ENCODE measurements at regions not wholly inside any gene's neighbourhood (a gene's known extent, or its start where the extent isn't known, plus 50 kb on each side); places are given as distances from the start of the nearest gene placed in this dataset.
A peak's percentile ranks its signal among the peaks of the same experiment; 100 is the strongest.

DNA sequence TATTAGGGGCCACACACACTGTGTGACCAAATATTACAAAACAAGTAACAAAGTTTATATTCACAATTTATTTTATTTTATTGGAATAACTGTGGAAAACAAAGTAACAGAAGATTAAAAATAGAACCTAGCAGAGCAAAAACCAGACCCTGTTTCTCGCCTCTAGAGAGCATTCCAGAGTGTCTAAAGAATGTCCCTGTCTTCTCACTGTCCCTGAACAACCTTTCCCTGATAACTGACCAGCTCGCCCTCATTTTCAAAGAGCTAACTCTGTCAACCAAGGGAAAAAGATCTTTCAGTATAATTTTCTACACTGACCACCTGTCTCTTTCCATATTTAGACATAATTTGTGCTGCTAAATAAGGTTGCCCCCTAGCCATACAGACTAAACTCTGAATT is 646.9 kb downstream of the USP25 start:
- intact Hi-C loops (cut with DNase I), result loop anchor here in 3 of 10 donors (1.0 to 5.0 kb wide), 2 partner anchors 41 to 43 kb away; no protein-coding TSS in a partner anchor
- Histone ChIP-seq H3K27ac (peak overlapping the region in 9 of 10 donors; percentile 49 to 83 (median 72)), H3K4me3 (no peak overlapping the region), H3K27me3 (no peaks in the 10 kb centered on the region), H3K9me3 (no peaks in the 10 kb centered on the region), H3K4me1 (peaks cover 0 to 41% (median 34%) of the 10 kb centered on the region in 9 donors), H3K36me3 (no peaks in the 10 kb centered on the region)
- WGBS, 2 donors, result 21 to 30% methylated on average over 2 of the region's 2 CpGs
- TF ChIP-seq, protein P1, sequence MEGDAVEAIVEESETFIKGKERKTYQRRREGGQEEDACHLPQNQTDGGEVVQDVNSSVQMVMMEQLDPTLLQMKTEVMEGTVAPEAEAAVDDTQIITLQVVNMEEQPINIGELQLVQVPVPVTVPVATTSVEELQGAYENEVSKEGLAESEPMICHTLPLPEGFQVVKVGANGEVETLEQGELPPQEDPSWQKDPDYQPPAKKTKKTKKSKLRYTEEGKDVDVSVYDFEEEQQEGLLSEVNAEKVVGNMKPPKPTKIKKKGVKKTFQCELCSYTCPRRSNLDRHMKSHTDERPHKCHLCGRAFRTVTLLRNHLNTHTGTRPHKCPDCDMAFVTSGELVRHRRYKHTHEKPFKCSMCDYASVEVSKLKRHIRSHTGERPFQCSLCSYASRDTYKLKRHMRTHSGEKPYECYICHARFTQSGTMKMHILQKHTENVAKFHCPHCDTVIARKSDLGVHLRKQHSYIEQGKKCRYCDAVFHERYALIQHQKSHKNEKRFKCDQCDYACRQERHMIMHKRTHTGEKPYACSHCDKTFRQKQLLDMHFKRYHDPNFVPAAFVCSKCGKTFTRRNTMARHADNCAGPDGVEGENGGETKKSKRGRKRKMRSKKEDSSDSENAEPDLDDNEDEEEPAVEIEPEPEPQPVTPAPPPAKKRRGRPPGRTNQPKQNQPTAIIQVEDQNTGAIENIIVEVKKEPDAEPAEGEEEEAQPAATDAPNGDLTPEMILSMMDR (IDR thresholded peaks at IDR 0.05), result peak in 1 of 9 donors; percentile 12
- no peak for DNase-seq
- peak; percentile 65 to 94 (median 90) for ATAC-seq

DNA sequence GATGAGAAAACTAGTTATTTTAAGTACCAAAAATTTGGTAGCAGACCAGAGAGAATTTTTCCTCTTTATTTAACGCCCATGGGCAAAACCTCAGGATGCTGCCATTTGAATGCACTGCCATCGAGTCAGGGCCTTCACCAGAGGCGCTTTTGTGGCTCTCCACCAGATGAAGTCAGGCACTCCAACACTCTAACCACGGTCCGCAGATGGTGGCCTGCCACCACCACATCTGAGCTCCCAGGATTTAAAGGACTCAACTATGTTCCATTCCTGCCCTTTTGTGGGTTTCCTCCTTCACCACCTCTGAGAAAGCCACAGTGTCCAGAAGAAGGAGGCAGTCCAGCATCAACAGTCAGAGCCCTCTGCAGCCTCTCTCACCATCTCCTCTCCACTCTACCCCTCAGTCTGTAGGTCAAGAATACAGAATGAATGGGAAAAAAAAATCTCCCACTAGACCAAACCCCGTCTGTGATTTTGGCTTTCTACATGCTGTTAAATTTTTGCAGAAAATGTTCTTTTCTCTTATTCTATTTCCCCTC is 647.4 kb downstream of the USP25 start:
- ATAC-seq, result peak; percentile 28 to 69 (median 54)
- 64 to 65% methylated on average over 6 of the region's 6 CpGs for WGBS, 2 donors
- intact Hi-C loops (cut with DNase I), result loop anchor here in 3 of 10 donors (1.0 to 5.0 kb wide), 2 partner anchors 40 to 42 kb away; no protein-coding TSS in a partner anchor

DNA sequence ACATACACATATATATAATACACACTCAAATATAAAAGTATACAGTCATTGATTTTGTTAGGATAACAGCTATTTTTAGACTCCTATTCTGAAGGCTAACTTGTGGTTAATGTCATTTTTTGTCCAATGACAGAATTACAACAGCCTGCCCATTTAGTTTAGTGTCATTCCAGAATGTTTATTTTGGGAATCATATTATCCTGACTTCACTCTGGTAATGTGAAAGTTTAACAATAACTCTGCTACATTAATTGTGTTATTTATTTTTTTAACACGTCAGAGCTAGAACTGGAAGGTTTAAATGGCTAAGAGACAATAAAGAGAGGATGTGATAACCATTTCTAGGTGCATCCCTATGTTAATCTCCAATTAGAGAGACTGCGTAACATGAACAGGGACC is 648.1 kb downstream of the USP25 start:
- peak overlapping the region in 7 of 10 donors; percentile 53 to 83 (median 73) for H3K27ac ChIP-seq
- H3K4me1 ChIP-seq, result peaks cover 0 to 41% (median 34%) of the 10 kb centered on the region in 9 donors
- no peak for ATAC-seq
- no peaks in the 10 kb centered on the region for H3K27me3 ChIP-seq
- no peak overlapping the region for H3K4me3 ChIP-seq
- H3K36me3 ChIP-seq, result no peaks in the 10 kb centered on the region
- WGBS, 2 donors, result 65 to 71% methylated on average over 2 of the region's 2 CpGs
- intact Hi-C loops (cut with DNase I), result loop anchor here in 3 of 10 donors (1.0 to 5.0 kb wide), 2 partner anchors 39 to 41 kb away; no protein-coding TSS in a partner anchor
- TF ChIP-seq, protein P1 (IDR thresholded peaks at IDR 0.05), result no peak
- H3K9me3 ChIP-seq, result no peaks in the 10 kb centered on the region
- no peak for DNase-seq

More for the DNA sequence above, 647.4 kb downstream of the USP25 start:
- H3K9me3 ChIP-seq, result no peaks in the 10 kb centered on the region
- peak overlapping the region in 9 of 10 donors; percentile 49 to 83 (median 72) for H3K27ac ChIP-seq
- TF ChIP-seq, protein P1 (IDR thresholded peaks at IDR 0.05), result no peak
- no peak overlapping the region for H3K4me3 ChIP-seq
- peaks cover 0 to 41% (median 34%) of the 10 kb centered on the region in 9 donors for H3K4me1 ChIP-seq
- DNase-seq, result no peak
- no peaks in the 10 kb centered on the region for H3K27me3 ChIP-seq
- H3K36me3 ChIP-seq, result no peaks in the 10 kb centered on the region

DNA sequence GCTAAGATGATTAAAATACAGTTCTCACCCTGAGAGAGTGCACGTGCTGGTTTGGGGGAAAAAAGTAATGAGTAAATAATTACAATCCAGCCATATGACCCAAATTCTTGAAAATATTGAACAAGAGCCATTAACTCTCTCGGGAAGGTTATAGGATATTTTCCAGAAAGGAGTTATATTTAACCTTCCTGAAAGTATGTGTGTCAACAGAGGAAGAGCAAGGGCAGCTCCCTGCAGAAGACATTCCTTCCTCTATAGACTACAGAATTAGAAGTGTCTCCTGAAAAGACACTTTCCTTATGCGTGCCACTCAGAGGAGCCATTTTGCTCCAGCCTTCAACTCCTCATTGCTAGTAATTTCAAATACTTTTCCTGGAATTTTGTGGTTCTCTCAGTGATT is 648.7 kb downstream of the USP25 start:
- no peaks in the 10 kb centered on the region for H3K36me3 ChIP-seq
- no peaks in the 10 kb centered on the region for H3K27me3 ChIP-seq
- 22 to 32% methylated on average over 3 of the region's 3 CpGs for WGBS, 2 donors
- H3K27ac ChIP-seq, result peak overlapping the region in 9 of 10 donors; percentile 9 to 83 (median 72)
- no peak overlapping the region for H3K4me3 ChIP-seq
- ATAC-seq (peak in 2 of 8 donors; percentile 43 to 62), DNase-seq (no peak)
- peaks cover 0 to 41% (median 34%) of the 10 kb centered on the region in 9 donors for H3K4me1 ChIP-seq
- TF ChIP-seq, protein P1 (IDR thresholded peaks at IDR 0.05), result no peak
- intact Hi-C loops (cut with DNase I), result loop anchor here in 2 of 10 donors (5.0 kb wide), 1 partner anchor 39 kb away; no protein-coding TSS in a partner anchor
- H3K9me3 ChIP-seq, result no peaks in the 10 kb centered on the region
